Upper lobe of left lung (tissue), 6 donors: ENCODE measurements at regions not wholly inside any gene's neighbourhood (a gene's known extent, or its start where the extent isn't known, plus 50 kb on each side); places are given as distances from the start of the nearest gene placed in this dataset.
A peak's percentile ranks its signal among the peaks of the same experiment; 100 is the strongest.

Source experiments
- ATAC-seq, 2 donors: fragments of 200-7000 bp; cut with Tn5 transposase; one replicate each; pipeline ENCODE4 v1.9.1; 2022; ENCODE audit warnings: mild to moderate bottlenecking in 2 of 2, moderate library complexity in 2 of 2; ENCODE audit not compliant: low FRiP score in 2 of 2
- DNase-seq, 2 donors: peaks; one replicate each; pipeline ENCODE4 v3.0.0-alpha.2; 2019 to 2020
- H3K27ac ChIP-seq, 4 donors: fragments of 200-600 bp; sonication (generic); one replicate each; pipeline ENCODE4 v1.5.1; 2016 to 2019
- H3K27me3 ChIP-seq, 4 donors: fragments of 200-600 bp; sonication (generic); one replicate each; pipeline ENCODE4 v1.5.1; 2017 to 2019
- H3K36me3 ChIP-seq, 4 donors: fragments of 200-600 bp; sonication (generic); one replicate each; pipeline ENCODE4 v1.5.1; 2016 to 2019
- H3K4me1 ChIP-seq, 4 donors: fragments of 200-600 bp; sonication (generic); one replicate each; pipeline ENCODE4 v1.5.1; 2018 to 2019
- H3K4me3 ChIP-seq, 4 donors: fragments of 200-600 bp; sonication (generic); one replicate each; pipeline ENCODE4 v1.5.1; 2017 to 2019; ENCODE audit warnings: mild to moderate bottlenecking in 2 of 4, moderate library complexity in 1 of 4
- H3K9me3 ChIP-seq, 4 donors: fragments of 200-600 bp; sonication (generic); one replicate each; pipeline ENCODE4 v1.5.1; 2018 to 2019
- CTCF ChIP-seq, 6 experiments: fragments of 450-650 bp in 4 of 6; fragments of 200-600 bp in 2 of 6; sonication (generic) in 2 of 6; IDR thresholded peaks; one replicate each; pipeline ENCODE4 v1.5.1; 2016 to 2019; ENCODE audit warnings: antibody characterized with exemption in 6 of 6
- EP300 ChIP-seq, 4 donors: sonication (generic); formaldehyde crosslinking; IDR thresholded peaks; one replicate each; pipeline ENCODE4 v1.5.1; 2017; ENCODE audit warnings: antibody characterized with exemption in 4 of 4, control low read depth in 2 of 4
- POLR2A ChIP-seq, 4 donors: fragments of 450-650 bp; IDR thresholded peaks; one replicate each; pipeline ENCODE4 v1.5.1; 2016 to 2017; ENCODE audit warnings: antibody characterized with exemption in 4 of 4, mild to moderate bottlenecking in 2 of 4
- POLR2AphosphoS5 ChIP-seq, 2 donors: sonication (generic); formaldehyde crosslinking; IDR thresholded peaks; one replicate each; pipeline ENCODE4 v1.5.1; 2017; ENCODE audit warnings: antibody characterized with exemption in 2 of 2
- WGBS, 2 donors: methylation state at CpG; one replicate each; pipeline ENCODE4 v1.1.5; 2017 to 2018; 5-methylcytosine and 5-hydroxymethylcytosine counted together
- donor health status: DM: no; HTN: no; CAD: no; lungs with moderate emphysema.
- donor health status: DM: no; HTN: yes; CAD: no; lungs with severe emphysema.

GRCh38 chr15:69793781-69794451 lies 303.8 kb downstream of the TLE3 start:
- ATAC-seq: no peak
- DNase-seq: no peak
- H3K27ac ChIP-seq: peak overlapping the region in 1 of 4 donors; percentile 16
- peaks cover 0 to 7% (median 0%) of the 10 kb centered on the region in 4 donors for H3K9me3 ChIP-seq
- TF ChIP-seq POLR2AphosphoS5 (IDR thresholded peaks at IDR 0.05) (peak in 1 of 2 donors; percentile 10), EP300 (IDR thresholded peaks at IDR 0.05) (no peak)
- peaks cover 0 to 16% (median 3%) of the 10 kb centered on the region in 4 donors for H3K4me1 ChIP-seq
- no peaks in the 10 kb centered on the region for H3K27me3 ChIP-seq
- no peak overlapping the region for H3K4me3 ChIP-seq
- no peaks in the 10 kb centered on the region for H3K36me3 ChIP-seq
- 73 to 77% methylated on average over 9 of the region's 9 CpGs for WGBS, 2 donors

GRCh38 chr15:69794645-69795469 lies 302.9 kb downstream of the TLE3 start:
- Histone ChIP-seq H3K27me3 (no peaks in the 10 kb centered on the region), H3K27ac (peak overlapping the region; percentile 16 to 70 (median 52)), H3K36me3 (no peaks in the 10 kb centered on the region), H3K9me3 (peaks cover 0 to 7% (median 0%) of the 10 kb centered on the region in 4 donors), H3K4me1 (peaks cover 0 to 16% (median 3%) of the 10 kb centered on the region in 4 donors), H3K4me3 (no peak overlapping the region)
- ATAC-seq: peak; percentile 74 to 77
- WGBS, 2 donors: 55 to 62% methylated on average over 11 of the region's 11 CpGs
- TF ChIP-seq EP300 (IDR thresholded peaks at IDR 0.05) (no peak), POLR2AphosphoS5 (IDR thresholded peaks at IDR 0.05) (no peak), POLR2A (IDR thresholded peaks at IDR 0.05) (no peak), CTCF (IDR thresholded peaks at IDR 0.05) (no peak)
- DNase-seq: peak in 1 of 2 donors; percentile 43

- no peak for DNase-seq
Observed at GRCh38 chr15:69795601-69796000, 302.1 kb downstream of the TLE3 start.

GRCh38 chr15:69797051-69797595 lies 300.6 kb downstream of the TLE3 start:
- no peak for TF ChIP-seq CTCF (IDR thresholded peaks at IDR 0.05)
- TF ChIP-seq POLR2AphosphoS5 (IDR thresholded peaks at IDR 0.05): no peak
- TF ChIP-seq EP300 (IDR thresholded peaks at IDR 0.05): no peak
- TF ChIP-seq POLR2A (IDR thresholded peaks at IDR 0.05): no peak
- Histone ChIP-seq H3K4me1 (peaks cover 0 to 16% (median 3%) of the 10 kb centered on the region in 4 donors), H3K27me3 (no peaks in the 10 kb centered on the region), H3K4me3 (no peak overlapping the region), H3K27ac (peak overlapping the region in 1 of 4 donors; percentile 52), H3K36me3 (no peaks in the 10 kb centered on the region), H3K9me3 (no peaks in the 10 kb centered on the region)
- 58 to 67% methylated on average over 4 to 6 of the region's 6 CpGs for WGBS, 2 donors
- DNase-seq (no peak), ATAC-seq (no peak)

More at GRCh38 chr15:69795601-69796000, 302.1 kb downstream of the TLE3 start:
- ATAC-seq: no peak
- Histone ChIP-seq H3K27me3 (no peaks in the 10 kb centered on the region), H3K9me3 (peaks cover 0 to 7% (median 0%) of the 10 kb centered on the region in 4 donors), H3K36me3 (no peaks in the 10 kb centered on the region), H3K4me1 (peaks cover 0 to 16% (median 3%) of the 10 kb centered on the region in 4 donors), H3K27ac (peak overlapping the region; percentile 7 to 70 (median 52)), H3K4me3 (no peak overlapping the region)
- 60 to 74% methylated on average over 4 to 6 of the region's 6 CpGs for WGBS, 2 donors
- TF ChIP-seq POLR2AphosphoS5 (IDR thresholded peaks at IDR 0.05) (no peak), CTCF (IDR thresholded peaks at IDR 0.05) (no peak), POLR2A (IDR thresholded peaks at IDR 0.05) (no peak), EP300 (IDR thresholded peaks at IDR 0.05) (no peak)

GRCh38 chr15:69797615-69798014 lies 300.1 kb downstream of the TLE3 start:
- Histone ChIP-seq H3K36me3 (no peaks in the 10 kb centered on the region), H3K27ac (no peak overlapping the region), H3K9me3 (no peaks in the 10 kb centered on the region), H3K4me3 (no peak overlapping the region), H3K27me3 (no peaks in the 10 kb centered on the region), H3K4me1 (peaks cover 0 to 16% (median 3%) of the 10 kb centered on the region in 4 donors)
- ATAC-seq: no peak
- DNase-seq: no peak
- TF ChIP-seq POLR2A (IDR thresholded peaks at IDR 0.05) (no peak), POLR2AphosphoS5 (IDR thresholded peaks at IDR 0.05) (no peak), CTCF (IDR thresholded peaks at IDR 0.05) (no peak), EP300 (IDR thresholded peaks at IDR 0.05) (no peak)
- 95 to 98% methylated on average over 3 of the region's 3 CpGs for WGBS, 2 donors
